NCI-H2227 (cell line): ENCODE measurements at regions not wholly inside any gene's neighbourhood (a gene's known extent, or its start where the extent isn't known, plus 50 kb on each side); places are given as distances from the start of the nearest gene placed in this dataset.

Source experiments
- DNase-seq: peaks from one replicate; lab custom pipeline; 2025; ENCODE audit not compliant: unreplicated experiment; lab: John Stamatoyannopoulos, UW

DNA sequence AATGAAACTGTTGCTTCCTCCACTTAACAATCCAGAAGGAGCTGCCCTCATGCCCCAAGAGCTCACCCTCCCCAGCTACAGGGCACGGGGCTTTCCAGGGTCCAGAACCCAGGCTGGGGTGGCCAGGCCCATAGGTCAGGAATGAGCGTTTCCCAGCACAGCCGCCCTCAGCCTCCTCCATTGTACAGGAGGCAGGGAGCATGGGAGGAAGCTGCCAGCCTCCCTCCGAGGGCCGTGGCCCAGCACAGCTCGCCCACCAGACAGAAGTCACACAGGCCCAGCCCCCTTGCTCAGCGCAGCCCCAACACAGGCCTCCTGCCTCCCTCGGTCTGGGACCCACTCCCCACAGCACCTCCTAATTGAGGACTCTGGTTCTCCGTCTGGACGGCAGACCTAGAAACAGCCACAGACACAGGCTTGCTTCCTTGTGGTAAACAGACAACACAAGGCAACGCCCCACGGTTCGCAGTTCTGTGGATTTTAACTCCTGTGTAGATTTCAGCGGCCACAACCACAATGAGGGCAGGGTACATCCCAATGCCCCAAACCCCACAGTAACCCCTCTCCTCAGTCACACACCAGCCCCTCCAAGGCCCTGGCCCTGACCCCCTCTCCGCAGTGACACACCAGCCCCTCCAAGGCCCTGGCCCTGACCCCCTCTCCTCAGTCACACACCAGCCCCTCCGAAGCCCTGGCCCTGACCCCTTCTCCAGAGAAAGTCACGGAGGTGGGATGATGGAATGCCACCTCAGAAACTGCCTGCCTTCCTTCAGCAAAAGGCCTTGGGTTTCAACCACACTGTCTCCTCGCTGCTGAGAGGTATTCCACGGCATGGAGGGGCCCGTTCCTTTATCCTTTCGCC lies 173.5 kb downstream of the DLL1 start:
- no peak for DNase-seq

DNA sequence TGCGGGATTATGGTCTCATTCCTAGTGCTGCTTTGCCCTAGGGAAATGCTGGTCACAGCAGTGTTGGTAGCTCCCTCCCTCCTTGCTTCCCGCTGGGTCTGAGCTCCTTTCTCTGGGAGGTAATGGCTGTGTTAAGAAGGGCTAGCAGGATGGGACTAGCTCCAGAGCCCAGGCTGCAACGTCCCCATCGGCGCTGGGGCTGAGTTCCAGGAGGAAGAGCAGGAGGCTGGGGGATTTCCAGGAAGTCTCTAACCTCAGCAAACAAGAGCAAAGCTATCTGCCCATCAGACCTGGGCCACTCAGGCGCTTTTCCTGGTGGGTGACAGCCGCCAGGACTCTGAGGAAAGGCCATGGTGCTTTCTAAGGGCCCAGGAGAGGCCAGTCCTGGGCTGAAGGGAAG lies 174.2 kb downstream of the DLL1 start:
- DNase-seq = no peak

DNA sequence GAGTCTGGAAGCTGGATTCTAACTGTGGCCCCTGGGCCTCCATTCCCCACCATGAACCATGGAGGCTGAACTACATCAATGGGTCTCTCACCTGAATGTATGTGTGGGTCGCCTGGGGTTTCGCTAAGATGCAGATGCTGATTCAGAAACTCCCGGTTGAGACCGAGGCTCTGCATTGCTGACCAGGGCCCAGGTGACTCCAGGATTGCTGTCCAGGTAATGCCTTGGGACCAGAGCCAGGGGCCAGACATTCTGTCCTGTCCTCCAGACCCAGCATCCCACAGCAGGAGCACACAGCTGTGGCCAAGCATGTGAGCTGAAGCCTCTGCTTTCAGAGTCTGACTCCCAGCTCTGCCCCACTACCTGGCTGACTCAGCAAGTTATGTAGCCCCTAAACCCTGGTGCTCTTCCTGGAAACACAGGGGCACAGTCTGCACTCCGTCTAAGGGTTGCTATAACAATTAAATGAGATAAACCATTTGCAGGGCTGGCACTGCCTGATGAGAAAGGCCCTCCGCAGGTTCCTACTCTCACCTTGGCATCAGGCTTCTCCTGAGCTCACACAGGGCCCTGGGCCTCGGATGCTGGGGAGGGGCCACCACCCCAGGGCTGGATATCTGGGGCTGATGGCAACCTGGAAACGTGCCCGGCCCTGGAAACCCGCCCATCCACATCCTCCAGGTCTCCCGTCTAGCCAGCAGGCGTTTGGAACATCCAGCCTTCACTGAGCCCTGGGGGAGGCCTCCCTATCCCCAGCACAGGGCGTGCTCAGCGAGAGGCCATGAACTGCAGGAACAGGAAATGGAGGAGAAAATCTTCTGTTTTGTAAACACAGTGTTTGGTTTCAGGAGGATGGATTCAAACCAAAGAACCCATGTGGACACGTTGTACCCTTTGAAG lies 175.7 kb downstream of the DLL1 start:
- no peak for DNase-seq

DNA sequence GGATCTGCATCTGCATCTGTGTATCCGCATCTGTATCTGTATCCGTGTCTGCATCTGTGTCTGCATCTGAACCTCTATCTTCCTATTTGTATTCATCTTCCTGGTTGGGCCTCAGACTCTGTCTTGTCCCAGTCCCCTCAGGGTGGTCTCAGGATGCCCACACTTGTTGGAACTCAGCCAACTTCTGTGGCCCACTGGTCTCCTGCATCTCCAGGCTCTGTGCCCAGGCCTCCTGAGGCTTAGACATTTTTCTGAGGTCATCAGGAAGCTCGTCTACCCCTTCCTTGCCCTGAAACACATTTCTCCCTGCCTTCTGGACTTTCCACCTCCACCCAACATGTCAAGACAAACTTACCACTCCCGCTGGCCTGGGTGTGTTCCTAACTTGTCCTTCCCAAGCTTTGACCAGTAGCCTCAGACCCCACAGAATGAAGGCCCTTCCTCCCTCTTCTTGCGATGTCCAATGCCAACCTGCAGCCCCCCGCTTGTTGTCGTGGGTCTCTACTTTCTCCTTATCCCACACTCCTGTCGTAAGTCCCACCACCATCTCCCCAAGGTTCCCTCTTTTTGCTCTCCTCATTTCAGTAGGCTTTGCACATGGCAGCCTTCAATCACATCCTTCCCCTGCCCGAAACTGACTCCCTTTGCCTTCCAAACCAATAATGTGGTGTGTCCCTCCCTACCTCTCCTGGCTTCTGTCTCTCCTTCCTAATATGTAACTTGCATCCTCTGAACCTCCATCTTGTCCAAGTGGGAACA lies 176.5 kb downstream of the DLL1 start:
- no peak for DNase-seq

DNA sequence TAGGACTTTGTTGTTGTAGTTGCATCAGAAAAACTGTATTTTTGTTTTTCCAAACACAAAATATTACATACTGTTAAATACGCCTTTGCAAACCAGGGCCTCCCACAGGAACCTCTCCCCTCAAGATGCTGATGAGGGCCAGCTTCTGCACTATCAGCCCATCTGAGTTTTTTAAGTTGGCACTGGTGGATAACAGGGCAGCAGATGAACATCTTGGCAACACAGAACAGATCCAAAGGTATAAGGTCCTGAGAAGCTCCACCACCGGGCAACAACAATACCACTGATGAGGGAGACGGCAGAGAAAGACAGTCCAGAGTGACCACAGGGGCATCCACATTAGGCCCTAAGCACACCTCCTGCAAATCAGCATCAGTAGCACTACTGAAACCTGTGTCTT lies 177.7 kb downstream of the DLL1 start:
- no peak for DNase-seq

DNA sequence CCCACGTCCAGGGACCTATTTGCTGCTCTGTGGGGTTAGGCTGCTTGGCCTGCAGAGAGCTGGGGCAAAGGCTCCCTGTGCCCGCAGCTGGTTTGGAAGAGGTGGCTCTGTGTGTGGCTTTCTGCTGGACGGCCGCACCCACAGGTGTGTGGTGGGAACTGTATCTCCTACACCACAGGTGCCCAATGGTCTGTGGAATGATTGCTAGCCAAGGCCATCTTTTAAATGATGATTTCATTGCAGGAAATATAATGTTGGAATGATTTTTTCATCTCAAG lies 178.4 kb downstream of the DLL1 start:
- DNase-seq = no peak

DNA sequence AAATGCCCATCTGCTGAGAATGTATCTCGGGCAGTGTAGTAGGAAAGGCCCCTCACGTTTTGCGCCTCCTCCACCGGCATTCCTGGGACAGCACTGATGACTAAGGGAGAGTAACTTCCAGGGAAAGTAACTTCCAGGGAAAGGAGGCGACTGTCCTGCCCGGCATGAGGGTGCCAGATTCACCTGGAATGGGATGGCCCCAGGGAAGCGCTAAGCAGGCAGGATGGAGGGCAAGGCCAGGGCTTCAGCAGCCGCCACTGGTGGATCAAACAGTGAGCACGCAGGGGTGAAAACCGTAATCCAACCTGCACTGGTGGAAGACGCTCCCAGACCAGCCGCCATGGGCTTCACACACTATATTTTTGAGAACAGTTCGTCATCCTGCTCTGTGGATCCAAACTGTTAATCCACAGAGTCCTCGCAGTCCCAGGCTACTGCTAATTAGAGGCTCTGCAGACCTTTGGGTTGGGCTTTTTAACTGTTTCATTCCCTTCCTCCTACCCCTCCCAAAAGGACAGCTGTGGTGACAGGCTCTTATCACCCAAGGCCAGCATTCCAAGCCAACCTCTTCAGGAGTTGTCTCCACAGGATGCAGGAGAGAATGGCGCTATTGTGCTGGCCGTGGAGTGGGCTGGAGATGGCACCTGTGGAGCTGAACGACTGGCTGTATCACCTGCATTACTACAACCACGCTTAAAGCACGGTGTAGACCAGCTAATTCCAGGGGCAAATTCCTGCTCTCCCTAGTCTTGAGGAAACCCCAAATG lies 178.9 kb downstream of the DLL1 start:
- no peak for DNase-seq

DNA sequence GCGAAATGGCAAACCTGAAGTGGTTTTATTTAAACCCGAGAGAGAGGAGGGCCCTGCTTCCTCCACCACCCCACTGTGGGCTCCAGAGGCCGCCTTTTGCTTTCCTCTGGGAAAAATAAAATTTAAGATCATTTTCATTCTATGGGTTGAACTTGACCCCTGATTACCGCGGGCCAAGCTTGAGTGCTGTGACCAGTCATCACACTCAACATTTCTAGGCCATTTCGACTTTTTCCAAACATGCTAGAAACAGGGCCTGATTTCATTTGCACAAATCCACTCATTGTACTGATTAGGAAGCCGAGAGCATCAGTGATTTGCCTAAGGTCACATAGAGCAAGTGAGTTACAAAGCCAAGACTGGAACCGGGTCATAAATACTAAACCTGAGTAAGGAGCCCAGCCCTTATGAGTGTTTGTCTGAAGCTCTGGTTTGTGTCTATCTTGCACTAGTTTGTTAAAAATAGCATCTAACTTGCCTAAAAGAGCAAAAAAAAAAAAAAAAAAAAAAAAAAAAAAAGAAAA lies 179.7 kb downstream of the DLL1 start:
- no peak for DNase-seq

DNA sequence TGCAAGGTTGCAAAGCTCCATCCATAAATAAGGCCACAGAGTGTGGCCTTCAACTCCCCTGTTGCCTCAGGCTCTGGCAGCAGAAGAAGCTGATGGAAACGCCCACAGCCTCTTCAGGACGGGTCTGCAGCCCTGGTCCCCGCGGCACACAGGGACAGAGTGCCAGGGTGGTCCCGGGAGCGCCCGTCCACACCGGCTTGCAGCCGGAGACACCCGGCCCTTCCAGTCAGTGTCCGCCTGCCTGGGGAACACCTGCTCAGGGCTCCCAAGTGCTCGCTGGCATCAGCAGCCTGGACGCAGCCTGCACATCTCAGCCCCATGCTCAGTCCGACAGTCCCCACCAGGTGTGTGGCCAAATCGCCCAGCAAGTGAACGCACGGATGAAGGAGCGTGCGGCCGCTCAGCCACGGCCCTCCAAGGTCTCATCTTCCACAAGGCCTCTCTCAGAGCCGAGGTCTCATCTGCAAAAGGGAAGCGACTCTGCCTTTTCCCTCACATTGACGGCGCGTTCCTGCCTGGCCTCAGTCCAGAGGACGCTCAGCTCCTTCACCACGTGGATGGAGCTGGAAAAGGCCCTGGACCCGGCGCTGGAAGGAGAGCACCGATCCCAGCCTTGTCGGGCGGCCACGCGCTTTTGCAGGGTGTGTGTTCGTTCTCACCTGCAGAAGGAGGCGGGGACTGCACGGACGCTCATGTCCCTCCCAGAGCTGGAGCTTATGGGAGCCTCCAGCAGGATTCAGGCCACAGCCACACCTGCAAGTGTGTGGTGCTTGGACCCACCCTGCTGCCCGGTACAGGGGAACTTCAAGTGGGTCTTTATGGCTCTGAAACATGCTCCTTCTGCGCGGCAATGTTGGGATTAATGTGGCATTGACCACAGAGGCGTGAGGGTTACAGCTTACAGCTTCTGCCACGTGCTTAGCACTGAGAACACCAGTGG lies 180.4 kb downstream of the DLL1 start:
- no peak for DNase-seq

DNA sequence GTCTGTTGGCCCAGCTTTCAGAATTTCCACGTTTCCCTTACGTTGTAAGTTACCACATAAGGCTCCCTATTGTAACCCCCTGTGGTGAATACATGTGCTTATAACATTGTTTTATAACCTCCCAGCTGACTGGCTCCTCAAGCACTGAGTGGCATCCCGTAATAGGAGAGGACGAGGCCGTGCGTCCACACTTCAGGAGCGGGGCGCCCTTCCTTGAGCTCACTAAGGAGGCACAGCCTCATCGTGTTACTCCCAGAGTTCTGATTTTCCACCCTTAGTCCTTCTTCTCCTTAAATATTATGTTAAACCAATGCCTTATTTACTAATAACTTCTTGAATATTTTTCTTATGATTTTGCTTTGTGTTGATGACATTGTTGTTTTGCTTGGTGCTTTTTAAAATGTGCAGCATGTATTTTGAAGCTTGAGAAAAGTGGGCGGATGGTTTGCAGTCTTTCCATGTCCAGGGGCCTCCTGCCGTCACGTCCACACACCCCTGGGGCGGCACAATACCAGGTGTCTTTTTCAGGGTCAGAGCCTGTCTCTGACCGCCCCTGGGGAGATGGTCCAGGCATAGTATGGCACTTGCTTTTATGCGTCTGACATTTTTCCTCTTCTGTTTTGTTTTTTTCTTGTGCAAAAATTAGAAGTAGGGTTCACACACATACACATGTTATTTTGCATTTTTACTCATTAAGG lies 181.8 kb downstream of the DLL1 start:
- no peak for DNase-seq

DNA sequence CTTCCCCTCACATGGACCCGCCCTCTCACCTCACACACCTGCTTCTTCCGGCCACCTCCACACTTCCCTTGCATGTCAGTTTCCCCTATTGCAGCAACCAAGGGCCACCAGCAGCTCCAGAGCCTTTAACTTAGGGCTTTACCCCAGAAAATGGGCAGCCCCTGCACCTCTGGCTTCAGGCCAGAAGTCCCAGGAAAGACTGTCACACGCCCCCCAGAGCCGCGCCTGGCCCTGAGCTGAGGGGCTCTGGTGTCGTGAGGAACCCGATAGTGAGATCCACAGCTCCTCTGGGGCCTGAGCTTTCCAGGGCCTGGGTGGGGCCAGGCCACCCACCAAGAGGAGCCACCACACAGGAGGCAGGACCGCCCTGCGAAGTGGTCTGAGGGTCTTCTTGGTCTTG lies 182.4 kb downstream of the DLL1 start:
- DNase-seq = no peak

DNA sequence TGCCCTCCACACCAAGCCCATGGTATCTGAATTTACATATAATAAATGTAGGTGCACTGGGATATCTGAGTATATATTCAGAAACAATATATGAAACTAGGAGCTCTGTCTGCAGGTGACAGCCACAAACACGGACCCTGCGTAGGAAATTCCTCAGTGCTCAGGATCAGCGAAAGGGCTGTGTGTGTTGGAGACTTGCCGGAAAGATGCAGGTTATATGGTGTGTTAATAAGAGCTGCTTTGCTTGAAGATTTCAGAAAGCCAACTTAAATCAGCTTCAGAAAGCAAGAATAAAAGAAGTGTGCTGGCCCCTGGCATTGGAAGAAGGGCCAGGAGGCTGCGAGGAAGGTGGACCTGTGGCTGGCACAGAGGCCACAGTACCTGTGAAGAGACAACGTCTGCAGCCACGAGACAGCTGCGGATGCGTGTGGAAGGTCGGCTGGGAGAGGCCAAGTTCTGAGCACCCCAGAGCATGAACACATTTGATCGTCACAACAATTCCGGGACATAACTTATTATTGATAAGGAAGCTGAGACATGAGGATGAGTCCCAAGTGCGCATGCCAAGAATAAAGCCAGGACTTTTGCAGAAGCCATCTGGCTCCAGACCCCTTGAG lies 183.2 kb downstream of the DLL1 start:
- no peak for DNase-seq

DNA sequence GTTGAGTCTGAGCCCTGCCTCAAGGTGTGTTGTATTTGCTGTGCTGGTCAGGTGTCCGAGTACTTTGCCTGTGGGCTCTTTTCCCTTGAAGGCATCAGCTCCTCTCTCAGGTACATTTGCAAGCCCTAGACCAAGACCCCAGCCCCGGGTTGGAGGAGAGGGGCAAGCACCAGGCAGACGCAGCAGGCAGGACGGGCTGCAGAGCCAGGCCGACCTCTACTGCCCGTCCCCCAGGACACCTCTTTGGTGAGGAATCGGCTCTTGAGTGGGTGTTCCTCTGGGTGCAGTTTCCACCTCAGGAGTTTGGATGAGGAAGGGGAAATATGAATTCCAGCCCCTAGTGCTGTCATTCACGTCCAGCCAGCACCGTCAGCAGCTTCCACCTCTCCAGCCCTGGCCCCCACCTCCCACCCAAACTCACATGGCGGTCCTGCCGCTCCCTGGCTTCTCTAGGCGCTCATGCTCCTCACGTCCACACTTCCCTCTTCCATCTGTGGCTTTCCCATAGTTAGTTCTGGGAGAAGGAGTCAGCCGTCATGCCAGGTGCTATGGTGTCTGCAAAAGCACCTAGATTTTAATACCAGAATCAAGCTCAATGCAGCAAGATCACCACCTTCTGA lies 183.9 kb downstream of the DLL1 start:
- no peak for DNase-seq

DNA sequence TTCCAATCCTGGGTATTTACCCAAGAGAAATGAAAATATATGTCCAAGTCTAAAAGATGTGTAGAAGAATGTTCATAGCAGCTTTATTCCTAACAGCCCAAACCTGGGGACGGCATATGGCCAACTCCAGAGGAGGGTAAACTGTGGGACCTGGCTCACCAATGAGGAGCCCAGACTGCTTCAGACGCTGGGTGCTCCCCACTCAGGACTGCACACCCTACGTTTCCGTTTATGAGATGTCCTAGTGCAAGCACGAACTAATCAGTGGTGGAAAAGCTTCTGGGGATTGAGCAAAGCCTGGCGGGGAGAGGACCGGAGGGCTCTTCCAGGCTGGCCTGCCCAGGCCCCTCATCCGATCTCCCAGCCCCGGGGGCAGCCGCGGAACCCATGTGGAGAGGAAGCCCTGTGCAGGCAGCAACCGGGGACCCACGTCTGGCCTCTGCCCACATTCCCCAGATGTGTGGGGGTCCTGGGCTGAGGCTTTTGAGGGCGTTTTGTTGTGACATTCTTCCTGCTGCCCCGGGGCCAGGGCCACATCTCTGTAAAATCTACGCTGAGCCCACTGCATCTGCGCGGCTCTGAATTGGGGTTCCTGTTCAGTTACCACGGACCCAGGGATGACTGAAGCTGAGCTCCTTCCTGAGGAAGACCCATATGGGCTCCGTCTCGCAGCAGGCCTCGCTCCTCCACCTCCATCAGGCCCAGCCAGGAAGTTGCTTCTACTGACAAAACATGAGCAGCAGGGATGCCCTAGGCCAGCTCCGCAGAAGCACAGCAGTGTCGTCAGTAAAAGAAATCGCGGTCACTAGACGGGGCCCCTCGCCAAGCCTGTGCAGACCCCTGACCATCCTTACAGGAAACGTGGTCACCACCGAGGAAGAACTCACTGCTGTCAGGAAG lies 188.0 kb downstream of the DLL1 start:
- DNase-seq = no peak

DNA sequence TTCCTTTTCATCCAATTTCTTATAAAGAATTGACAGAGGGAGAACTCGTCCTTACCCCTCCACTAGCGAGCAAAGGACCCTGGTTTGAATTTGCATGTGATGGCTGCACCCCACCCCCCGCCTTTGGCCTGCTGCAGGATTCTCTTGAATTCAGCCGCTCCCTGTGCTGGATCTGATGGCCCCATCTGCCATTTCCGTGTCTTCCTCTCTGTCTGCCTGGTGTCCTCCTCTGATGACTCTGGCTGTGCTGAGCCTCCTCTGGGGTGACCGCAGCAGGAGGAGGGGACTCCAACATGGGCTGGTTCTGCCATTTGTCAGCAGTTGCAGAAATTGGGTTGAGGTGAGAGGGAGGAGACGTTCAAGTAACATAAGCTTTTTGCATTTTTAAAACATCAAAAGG lies 188.8 kb downstream of the DLL1 start:
- DNase-seq = no peak

DNA sequence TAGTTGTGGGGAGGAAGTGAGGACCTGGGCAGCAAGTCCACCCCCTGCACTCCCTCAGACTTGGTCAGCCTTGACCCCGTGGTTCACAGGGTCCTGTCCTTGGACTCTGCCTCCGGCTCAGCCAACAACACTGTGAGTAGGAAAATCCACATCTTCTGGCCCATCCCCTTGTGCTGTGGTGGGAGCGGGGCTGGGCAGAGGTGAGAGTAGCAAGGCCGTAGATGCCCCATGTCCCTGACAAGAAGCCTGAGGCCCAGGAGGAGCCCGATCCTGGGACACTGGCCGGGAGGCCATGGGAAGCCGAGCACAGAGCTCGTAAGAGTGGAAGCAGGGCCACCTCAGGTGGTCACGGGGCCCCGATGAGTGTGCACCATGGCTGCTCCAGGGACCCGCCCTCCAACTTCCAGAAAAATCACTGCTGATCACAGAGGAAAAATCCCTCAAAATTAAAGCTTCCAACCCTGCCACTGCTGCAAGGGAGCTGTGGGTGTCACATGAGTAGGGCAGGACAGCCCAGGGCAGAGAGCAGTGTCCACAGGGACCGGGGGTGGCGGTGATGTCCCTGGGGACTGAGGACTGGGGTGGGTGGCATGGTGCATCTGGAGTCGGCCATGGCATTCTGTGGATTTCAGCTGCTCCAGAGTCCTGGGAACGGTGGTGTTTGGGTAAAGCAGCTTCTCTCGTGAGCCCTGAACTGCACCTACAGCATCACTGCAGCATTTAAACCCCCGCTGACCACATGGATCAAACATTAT lies 189.4 kb downstream of the DLL1 start:
- DNase-seq = no peak
